HEK293T (cell line): ENCODE measurements at regions not wholly inside any gene's neighbourhood (a gene's known extent, or its start where the extent isn't known, plus 50 kb on each side); places are given as distances from the start of the nearest gene placed in this dataset.

Source experiments
- ARNT ChIP-seq: fragments of 450-650 bp; IDR thresholded peaks from 2 replicates; pipeline ENCODE4 v1.6.1; 2017; ENCODE audit warnings: mild to moderate bottlenecking
- BHLHE40 ChIP-seq: fragments of 450-650 bp; IDR thresholded peaks from 2 replicates; pipeline ENCODE4 v1.6.1; 2016; ENCODE audit warnings: mild to moderate bottlenecking, moderate library complexity, borderline replicate concordance
- ELF4 ChIP-seq: fragments of 450-650 bp; IDR thresholded peaks from 2 replicates; pipeline ENCODE4 v1.6.1; 2017; ENCODE audit warnings: antibody characterized with exemption
- FOXK2 ChIP-seq: fragments of 450-650 bp; IDR thresholded peaks from 2 replicates; pipeline ENCODE4 v1.6.1; 2016; ENCODE audit warnings: mild to moderate bottlenecking
- FOXM1 ChIP-seq: fragments of 450-650 bp; IDR thresholded peaks from 2 replicates; pipeline ENCODE4 v1.6.1; 2017; ENCODE audit warnings: mild to moderate bottlenecking, borderline replicate concordance
- SP1 ChIP-seq: fragments of 450-650 bp; IDR thresholded peaks from 2 replicates; pipeline ENCODE4 v1.6.1; 2017
- TARDBP ChIP-seq: fragments of 450-650 bp; IDR thresholded peaks from 2 replicates; pipeline ENCODE4 v1.6.1; 2016
- ZNF384 ChIP-seq: fragments of 450-650 bp; IDR thresholded peaks from 2 replicates; pipeline ENCODE4 v1.6.1; 2016

- TF ChIP-seq FOXM1 (no peak), ARNT (no peak), FOXK2 (no peak), BHLHE40 (no peak), ELF4 (no peak), SP1 (no peak), ZNF384 (no peak), TARDBP (no peak)
These were observed 147.2 kb downstream of the C9orf50 start for GRCh38 chr9:129473523-129474244.
